GM18870 (cell line): ENCODE measurements at regions not wholly inside any gene's neighbourhood (a gene's known extent, or its start where the extent isn't known, plus 50 kb on each side); places are given as distances from the start of the nearest gene placed in this dataset.
A peak's percentile ranks its signal among the peaks of the same experiment; 100 is the strongest.

Experiments used
- ATAC-seq: cut with Tn5 transposase; IDR thresholded peaks from one replicate; pipeline ENCODE4 v1.9.1; 2021; ENCODE audit warnings: moderate library complexity; ENCODE audit not compliant: unreplicated experiment

DNA sequence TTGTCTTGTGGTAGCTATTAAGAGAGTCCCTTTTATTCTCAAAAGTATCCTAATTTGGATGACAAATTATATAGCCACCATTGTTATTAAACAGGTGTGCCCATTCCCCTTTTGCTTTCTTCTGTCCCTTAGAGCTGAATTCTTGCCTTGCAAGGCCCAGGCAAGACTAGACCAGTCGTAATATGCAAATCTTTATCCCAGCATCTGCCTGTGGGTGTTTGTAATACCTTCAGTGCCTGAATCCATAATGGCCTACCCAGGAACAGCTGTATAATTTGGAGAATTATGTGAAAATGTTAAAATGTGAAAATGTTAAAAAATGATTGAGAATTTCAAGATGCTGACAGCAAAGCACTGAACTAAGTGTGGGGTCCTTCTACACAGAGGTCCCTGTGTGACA lies 403.0 kb upstream of the RBMS3 start:
- ATAC-seq = no peak

DNA sequence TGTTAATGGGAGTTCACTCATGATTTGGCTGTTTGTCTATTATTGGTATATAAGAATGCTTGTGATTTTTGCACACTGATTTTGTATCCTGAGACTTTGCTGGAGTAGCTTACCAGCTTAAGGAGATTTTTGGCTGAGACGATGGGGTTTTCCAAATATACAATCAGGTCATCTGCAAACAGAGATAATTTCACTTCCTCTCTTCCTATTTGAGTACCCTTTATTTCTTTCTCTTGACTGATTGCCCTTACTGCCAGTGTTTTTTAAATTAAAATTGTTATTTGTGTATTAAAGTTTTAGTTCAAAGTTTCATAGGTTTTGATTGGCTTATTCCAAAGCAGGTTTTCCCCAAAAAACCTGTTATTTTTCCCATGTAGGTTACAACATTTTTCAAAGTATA lies 390.5 kb upstream of the RBMS3 start:
- no peak for ATAC-seq

DNA sequence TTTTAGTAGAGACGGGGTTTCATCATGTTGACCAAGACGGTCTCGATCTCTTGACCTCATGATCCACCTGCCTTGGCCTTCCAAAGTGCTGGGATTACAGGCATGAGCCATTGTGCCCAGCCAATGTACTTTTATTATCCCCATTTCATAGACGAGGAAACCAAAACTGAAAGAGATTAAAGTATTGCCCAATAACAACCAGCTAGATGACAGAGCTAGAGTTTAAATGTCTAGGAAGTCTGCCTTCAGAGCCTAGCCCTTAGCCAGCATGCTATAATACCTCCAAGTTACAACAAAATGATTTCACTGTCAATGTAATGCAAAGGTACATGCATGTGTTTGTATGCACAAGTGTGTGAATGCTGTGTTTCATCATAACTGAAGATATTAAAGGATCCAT lies 389.4 kb upstream of the RBMS3 start:
- ATAC-seq = no peak

DNA sequence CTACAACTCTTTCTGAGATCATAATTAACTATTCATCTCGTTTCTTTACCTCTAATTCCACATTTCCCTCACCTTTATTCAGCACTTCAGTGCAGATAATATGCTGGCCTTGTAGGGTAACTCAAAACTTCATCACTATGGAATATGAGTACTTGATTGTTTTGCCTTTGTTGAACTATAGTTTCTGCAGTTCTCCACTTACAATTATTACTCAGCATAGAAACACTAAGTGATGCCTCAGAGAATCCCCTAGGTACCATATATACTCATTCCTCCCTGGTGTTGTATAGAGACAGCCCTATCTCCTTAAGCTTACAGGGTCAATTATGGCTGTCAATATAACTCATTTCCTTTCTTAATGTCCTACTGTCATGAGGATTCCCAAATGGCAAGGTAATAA lies 380.6 kb upstream of the RBMS3 start:
- ATAC-seq = no peak

DNA sequence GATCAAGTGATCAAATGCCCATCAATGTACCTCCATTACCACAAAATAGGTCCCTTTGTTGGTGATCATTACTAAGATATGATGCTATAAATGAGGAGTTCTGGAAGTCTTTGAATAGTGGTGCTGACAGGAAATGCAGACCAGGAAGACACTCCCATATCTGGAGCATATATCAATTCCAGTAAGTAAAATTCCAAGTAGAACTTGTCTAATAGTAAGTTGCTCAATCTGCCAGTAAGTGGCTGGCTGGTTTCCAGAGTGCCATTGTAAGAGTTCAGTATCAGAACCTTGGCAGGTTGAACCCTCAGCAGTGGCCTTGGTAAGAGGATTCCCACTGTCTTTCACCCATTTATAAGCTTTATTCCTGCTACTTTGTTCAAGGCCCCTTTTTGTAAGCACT lies 379.9 kb upstream of the RBMS3 start:
- ATAC-seq = no peak

DNA sequence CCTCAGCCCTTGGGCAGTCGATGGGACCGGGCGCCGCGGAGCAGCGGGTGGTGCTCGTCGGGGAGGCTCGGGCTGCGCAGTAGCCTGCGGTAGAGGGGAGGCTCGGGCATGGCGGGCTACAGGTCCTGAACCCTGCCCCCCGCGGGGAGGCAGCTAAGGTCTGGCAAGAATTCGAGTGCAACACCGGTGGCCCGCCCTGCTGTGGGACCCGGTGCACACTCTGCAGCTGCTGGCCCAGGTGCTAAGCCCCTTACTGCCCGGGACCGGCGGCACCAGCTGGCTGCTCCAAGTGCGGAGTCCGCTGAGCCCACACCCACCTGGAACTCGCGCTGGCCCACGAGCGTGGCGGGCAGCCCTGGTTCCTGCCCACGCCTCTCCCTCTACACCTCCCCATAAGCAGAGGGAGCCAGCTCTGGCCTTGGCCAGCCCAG lies 377.7 kb upstream of the RBMS3 start:
- ATAC-seq = no peak

DNA sequence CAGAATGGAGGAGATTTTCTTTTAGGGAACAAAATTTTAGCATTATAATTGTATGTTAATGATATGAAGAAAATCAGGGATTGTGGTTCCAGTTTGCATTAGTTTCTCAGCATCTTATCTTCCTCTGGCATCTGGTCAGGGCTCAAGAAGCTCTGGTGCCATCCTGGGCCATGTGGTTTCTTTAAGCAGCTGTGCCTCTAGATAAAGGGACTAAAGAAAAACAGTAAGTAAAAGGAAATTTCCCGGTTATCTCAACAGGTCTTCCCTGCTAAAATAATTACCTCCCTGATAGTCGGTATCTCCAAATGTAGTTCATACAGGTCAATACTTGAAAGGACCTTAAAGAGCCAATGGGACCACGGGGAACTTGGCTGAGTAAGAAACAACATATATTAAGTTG lies 375.1 kb upstream of the RBMS3 start:
- no peak for ATAC-seq

DNA sequence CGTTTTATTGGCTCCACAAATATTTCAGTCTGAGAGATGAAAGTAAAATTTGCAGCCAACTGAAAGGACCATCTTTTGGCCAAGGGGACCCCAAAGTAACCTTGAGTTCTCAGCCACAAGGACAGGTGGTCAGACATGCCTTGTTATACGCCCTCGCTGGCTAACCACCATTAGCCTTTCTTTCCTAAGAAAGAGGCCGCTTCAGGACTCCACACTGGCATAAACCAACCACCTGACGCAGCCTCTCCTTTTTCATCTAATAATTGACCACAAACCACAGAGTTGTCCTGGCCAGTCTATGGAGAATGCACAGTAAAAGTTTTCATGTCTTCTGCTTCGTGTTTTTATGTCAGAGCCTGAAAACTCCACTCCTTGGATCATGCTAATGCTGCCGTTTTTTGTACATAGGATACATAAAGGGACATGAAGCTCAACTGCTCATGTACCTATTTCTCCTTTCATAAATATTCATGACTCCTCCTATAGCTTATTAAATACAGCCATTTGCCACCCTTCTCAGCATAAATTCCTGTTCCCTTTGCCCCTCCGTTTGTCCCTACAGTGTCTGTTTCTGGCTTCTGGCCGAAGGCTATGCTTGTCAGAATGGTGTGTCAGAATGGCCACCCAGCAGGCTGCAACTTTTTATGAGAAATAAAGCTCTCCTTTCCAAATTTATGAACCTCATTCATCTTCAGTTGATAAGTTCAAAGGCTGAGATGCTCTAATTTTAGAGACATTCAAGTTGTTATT lies 374.1 kb upstream of the RBMS3 start:
- ATAC-seq = no peak

DNA sequence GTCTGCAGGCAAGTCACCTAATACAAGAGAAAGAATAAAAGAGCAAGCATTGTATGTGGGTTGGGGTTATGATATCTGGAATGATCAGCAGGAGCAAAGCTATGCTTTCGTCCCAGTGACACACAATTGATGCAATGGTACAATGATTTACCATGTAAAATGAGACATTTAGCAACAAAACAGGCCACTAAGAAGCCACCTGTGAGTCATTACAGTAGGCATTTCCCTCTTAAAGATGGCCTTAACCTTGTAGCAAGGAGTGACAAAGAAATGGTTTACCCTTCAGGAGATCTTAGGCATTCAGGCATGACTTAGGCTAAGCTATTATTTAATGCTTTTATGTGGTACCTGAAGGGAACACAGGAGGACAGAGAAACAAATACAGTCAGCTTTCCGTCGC lies 373.3 kb upstream of the RBMS3 start:
- no peak for ATAC-seq

DNA sequence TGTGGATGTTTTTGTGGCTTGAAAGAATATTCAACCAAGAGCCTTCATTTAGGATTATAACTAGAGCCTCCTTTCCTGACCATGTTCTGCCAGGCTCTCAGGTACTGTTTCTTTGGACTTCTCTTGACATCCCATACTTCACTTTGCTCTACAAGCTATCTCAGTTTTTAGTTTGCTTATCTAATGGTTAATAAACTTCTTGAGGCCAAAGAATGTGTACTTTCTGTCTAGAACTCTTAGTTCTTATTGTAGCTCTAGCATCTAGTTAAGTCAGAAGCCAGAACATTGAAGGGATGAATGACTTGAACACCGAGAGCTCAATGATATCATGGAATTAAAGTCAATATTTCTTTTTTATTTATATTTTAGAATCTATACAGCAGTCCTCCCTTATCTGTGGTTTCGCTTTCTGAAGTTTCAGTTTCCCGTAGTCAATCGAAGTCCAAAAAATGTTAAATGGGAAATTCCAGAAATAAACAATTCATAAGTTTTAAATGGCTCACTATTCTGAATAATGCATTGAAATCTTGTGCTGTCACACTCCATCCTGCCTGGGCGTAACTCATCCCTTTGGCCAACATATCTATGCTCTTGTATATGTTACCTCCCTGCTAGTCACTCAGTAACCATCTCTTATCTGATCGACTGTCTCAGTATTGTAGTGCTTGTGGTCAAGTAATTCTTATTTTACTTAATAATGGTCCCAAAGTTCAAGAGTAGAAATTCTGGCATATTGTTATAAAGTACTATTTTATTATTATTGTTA lies 368.6 kb upstream of the RBMS3 start:
- no peak for ATAC-seq

DNA sequence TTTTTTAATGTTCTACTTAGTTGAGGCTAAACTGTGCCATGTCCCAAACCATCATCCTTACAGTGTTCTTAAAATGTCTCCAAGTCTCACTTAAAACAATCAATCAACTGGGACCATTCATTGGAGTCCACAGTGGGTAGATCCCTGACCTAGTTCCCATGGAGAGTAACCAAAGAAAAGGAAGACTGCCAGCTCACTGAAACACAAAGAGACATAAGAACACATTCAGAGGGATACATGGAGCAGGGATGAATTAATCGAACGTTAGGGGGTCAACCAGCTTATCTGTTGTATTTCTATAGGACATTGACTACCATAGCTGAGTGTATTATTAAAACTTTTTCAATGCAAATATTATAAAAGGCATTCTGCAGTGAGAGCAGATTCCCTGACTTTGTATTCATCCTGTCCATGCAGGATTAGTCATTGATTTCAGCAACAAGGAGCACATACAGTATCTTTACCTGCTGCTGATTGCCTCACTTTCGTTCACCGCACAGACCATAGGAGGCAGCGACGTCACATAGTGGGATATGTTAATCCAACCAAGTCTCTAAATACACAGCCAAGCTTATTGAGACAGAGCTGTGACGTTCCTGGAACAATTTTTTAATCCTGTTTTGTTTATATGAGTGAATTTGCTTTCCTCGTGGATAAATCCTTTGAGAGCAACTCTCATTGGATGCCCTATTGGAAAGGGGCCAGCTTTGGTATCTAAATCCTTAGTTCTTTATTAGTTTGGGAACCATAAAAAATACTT lies 364.9 kb upstream of the RBMS3 start:
- no peak for ATAC-seq

DNA sequence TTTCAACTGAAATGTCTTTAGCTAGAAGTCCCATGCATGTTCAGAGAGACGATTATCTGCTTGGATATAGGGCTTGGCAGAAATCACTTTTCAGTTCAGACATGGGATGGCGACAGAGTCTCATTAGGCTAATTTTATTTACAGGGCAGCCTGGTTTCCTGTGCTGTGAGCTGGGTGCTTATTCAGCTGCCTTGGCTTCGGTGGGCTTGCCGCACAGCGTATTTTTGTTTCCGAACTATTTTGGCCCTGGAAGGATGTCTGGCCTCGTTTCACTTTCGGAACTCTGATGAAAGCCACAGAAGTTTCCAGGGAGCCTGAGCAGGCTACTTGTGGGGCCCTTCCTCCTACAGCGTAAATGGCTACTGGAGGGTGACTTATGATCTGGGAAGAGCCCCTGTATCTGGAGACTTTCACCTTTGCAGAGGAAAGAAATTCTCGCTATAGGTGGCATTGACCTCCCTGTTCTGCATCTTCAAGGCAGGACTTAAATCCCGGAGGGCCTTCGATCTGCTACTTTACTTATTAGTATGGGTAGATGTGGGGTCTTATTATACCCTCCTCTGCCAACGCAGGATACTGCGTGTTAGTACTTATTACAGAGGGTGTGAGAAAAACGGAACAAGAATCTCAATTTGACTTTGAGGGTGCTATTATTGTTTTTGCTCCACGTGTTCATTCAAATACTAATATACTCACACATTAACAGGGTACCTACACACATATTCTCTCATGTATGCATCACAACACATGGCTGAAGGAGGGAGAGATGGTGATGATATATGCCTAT lies 364.0 kb upstream of the RBMS3 start:
- ATAC-seq = peak; percentile 91

DNA sequence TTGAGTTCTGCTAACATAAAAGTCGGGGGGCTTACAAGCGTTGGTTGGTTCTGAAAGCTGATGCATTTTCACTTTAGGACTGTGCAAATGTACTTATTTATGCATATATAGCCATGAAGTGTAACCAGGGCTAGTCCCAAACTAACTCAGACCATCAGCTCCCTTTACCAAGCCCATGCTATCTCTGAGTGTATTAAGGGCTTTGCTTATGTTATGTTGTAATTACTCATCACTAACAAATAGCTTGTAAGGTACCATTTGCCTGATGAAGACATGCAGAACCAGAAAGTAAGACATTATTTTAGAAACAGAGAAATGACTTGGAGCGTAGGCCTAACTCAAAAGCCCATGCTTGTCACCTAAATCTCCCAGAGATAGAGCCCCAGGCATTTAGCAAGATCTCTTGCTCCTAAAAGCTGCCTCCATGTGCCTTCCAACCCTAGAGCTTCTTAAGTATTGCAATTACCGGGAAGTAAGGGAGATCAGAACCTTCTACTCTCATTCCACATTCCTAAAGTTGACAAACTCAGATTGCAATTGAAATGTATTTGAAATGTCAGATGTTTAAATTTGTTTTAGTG lies 362.9 kb upstream of the RBMS3 start:
- no peak for ATAC-seq

DNA sequence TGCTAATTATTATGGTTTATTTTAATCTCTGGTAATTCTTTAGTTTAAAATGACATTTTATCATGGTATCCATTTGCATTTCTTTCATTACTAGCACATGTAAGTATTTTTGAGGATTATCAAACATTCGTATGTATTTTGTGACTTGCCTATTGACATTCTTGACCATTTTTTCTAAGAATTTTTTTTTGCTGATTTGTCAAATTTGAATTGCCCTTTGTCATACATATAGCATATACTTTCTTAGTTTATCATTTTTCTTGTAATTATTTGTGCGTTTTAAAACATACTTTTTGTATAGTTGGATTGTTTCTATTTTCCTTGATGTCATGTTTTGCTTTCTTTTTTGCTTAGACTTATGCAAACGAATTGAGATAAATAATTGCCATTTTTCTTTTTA lies 358.5 kb upstream of the RBMS3 start:
- no peak for ATAC-seq

DNA sequence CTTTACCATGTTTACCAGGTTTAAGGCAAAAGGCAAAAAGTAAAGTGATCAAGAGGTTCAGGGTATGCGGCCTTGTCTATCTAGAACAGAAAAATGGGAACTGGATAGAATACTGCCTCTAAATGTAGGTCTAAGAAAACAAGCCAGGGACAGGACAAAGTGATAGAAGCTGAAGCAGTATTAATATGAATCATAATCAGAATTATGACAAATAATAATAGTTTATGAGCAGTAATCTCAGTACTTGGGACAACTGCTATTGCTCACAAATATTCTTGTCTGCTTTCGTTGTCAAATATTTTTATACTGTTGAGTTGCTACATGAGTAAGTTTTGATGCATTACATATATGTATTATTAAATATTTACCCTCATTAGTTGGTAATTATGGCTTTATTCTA lies 356.9 kb upstream of the RBMS3 start:
- no peak for ATAC-seq

DNA sequence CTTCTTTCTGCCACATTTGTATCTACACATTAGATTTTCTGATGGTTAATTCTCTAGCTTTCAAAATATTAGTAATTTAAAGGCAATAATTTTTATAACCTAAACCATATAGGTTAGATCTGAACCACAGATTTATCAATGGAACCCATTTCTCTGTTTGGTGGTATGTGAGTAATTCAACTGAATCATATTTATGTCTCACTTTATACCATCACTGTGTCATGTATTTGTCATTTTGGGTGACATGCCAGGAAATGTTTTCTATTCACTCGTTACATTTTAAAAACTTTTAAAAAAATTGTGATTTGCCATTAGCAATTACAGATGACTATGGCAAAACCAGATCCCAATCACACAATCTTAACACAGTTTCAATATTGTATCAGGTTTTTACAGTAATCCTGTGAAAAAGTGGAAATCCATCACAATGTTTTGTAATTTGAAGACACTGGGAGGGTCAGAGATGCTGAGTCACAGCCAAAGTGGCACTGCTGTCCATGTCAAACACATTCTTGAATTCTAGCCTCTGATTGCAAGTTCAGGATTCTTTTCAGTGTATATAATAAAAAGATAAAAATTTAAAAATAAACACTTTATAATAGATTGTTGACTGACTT lies 356.0 kb upstream of the RBMS3 start:
- ATAC-seq = no peak

DNA sequence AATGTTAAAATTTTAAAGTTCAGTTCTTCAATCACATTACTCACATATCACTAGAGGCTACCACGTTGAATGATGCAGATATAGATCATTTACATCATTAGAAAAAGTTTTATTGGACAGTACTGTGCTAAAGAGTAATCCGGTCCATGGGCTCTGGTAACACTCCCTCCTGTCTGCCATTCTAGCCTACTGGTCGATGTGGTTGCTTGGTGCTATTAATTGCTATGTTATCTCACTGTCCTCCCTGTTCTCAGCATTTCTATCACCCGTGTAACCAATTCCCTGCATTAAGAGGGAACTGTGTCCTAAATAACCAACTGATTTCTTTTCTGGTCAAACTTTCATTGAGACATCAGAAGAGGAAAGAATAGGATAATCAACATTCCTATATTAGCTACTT lies 347.5 kb upstream of the RBMS3 start:
- no peak for ATAC-seq

DNA sequence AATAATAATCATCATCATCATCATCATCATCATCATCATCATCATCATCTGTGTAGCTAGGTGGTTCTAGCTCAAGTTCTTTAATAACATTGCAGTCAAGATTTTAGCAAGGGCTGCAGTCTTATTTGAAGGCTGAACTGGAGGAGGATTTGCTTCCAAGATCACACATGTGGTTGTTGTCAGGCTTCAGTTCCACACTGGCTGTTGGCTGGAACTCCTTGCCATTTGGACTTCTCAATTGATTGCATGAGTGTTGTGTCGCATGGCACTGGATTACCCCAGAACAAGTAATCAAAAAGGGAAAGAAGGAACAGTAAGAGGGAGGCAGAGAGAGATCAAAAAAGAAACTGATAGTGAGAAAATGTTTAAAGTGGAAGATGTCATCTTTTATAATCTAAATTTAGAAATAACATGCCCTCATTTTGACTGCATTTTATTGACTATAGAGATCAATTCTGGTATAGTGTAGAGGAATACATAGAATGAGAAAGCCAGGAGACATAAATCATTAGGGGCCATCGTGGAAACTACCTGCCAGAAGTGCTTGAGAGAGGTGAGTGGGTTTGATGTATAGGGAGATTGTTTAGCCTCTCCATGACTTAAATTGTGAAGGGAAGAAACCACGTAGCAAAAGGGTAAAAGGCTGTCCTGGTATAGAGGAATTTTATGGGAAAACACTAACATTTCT lies 346.6 kb upstream of the RBMS3 start:
- ATAC-seq = no peak

DNA sequence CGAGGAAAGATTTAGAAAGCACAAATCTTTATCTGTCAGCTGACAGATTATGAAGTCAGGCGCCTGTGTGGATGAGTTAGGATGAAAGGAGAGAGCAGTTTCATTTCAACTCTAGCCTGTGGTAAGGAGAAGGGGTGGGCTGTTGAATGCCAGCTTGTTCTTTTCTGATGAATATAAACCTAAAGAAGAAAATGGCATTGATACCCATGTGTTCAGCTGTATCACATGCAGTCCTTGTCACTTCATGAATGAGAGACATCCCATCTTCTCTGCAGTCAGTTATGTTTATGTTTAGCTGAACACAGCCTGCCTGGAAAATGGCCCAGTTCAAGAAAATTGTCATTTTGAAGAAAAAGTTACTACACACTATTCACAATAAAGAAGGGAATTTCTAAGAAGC lies 345.7 kb upstream of the RBMS3 start:
- peak; percentile 44 for ATAC-seq

DNA sequence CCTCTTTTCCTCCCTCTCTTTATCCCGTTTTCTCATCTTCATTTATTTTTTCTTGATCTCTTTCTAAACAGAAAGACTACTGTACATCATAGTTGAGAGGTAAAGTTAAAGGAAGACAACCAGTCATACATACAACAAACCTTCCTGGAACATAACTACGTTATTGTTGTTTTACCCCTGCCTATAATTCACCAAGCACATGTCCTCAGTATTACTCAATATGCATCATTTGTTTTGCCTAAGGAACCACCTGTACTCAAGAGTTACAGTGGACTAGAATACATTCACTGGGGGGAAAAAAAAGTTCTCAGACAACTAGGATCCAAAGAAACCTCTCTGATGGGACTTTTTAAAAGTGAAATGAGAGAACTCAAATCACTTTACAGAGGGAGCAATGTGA lies 344.7 kb upstream of the RBMS3 start:
- ATAC-seq = no peak
